ENCODE measurements at regions not wholly inside any gene's neighbourhood (a gene's known extent, or its start where the extent isn't known, plus 50 kb on each side); places are given as distances from the start of the nearest gene placed in this dataset.

- Histone ChIP-seq H3K4me3 (ENCODE audit: low read depth in 1 of 3, low read length in 3 of 3) (no peak overlapping the region), H3K27me3 (ENCODE audit: control insufficient read depth in 4 of 4, insufficient read depth in 4 of 4, low read length in 3 of 4) (no peaks in the 10 kb centered on the region), H3K4me1 (ENCODE audit: control insufficient read depth in 4 of 4, insufficient read depth in 4 of 4, low read length in 3 of 4) (no peaks in the 10 kb centered on the region), H3K9me3 (ENCODE audit: control insufficient read depth in 4 of 4, low read length in 3 of 4) (no peaks in the 10 kb centered on the region), H3K9ac (ENCODE audit: low read depth in 1 of 2, low read length in 2 of 2) (no peak overlapping the region), H3K27ac (ENCODE audit: low read depth in 1 of 2, low read length in 2 of 2) (no peak overlapping the region), H3K36me3 (ENCODE audit: control insufficient read depth in 4 of 4, insufficient read depth in 3 of 4, low read depth in 1 of 4, low read length in 3 of 4) (no peaks in the 10 kb centered on the region)
- WGBS = 71% methylated on average over 3 of the region's 3 CpGs
- TF ChIP-seq CTCF (IDR thresholded peaks at IDR 0.05; ENCODE audit: low read depth, low read length, missing input control) (no peak), MAX (IDR thresholded peaks at IDR 0.05) (no peak), SP1 (IDR thresholded peaks at IDR 0.05) (no peak), YY1 (IDR thresholded peaks at IDR 0.05) (no peak), TAF1 (conservative IDR thresholded peaks at IDR 0.05) (no peak), FOXA1 (IDR thresholded peaks at IDR 0.05) (no peak), RAD21 (IDR thresholded peaks at IDR 0.05) (no peak), ATF3 (IDR thresholded peaks at IDR 0.05) (no peak), ZBTB33 (IDR thresholded peaks at IDR 0.05) (no peak), HNF4G (IDR thresholded peaks at IDR 0.05) (no peak), REST (IDR thresholded peaks at IDR 0.05) (no peak), HNF4A (conservative IDR thresholded peaks at IDR 0.05) (no peak), GABPA (IDR thresholded peaks at IDR 0.05 in 1 of 2, conservative IDR thresholded peaks at IDR 0.05 in 1 of 2) (no peak), RXRA (IDR thresholded peaks at IDR 0.05) (no peak), NR2F2 (IDR thresholded peaks at IDR 0.05) (no peak), FOXA2 (IDR thresholded peaks at IDR 0.05) (no peak), EGR1 (IDR thresholded peaks at IDR 0.05; ENCODE audit: low read depth in 2 of 2) (no peak)
- DNase-seq (ENCODE audit: low spot score) = no peak
These were observed 720.0 kb upstream of the CNTN5 start for GRCh38 chr11:98300719-98301118.
